Right lobe of liver (tissue), 6 donors: ENCODE measurements at regions not wholly inside any gene's neighbourhood (a gene's known extent, or its start where the extent isn't known, plus 50 kb on each side); places are given as distances from the start of the nearest gene placed in this dataset.
A peak's percentile ranks its signal among the peaks of the same experiment; 100 is the strongest.

Experiments
- ATAC-seq, 4 donors: fragments of 200-7000 bp; cut with Tn5 transposase; one replicate each; pipeline ENCODE4 v1.9.1; 2020; ENCODE audit warnings: mild to moderate bottlenecking in 4 of 4, moderate library complexity in 4 of 4
- DNase-seq, 3 donors: peaks; one replicate each; pipeline ENCODE4 v3.0.0-alpha.2; 2020
- H3K27ac ChIP-seq, 3 donors: fragments of 200-600 bp; one replicate each; pipeline ENCODE4 v1.8.0; 2022
- H3K27me3 ChIP-seq, 2 donors: fragments of 200-600 bp; one replicate each; pipeline ENCODE4 v1.8.0; 2022
- H3K36me3 ChIP-seq, 4 donors: fragments of 200-600 bp; sonication (generic) in 1 of 4; one replicate each; pipeline versions ENCODE4 v1.5.1 to v1.8.0; 2017 to 2022; ENCODE audit warnings: control low read depth in 1 of 4
- H3K4me1 ChIP-seq, 4 donors: fragments of 200-600 bp; sonication (generic) in 1 of 4; one replicate each; pipeline versions ENCODE4 v1.5.1 to v1.8.0; 2017 to 2022; ENCODE audit warnings: control low read depth in 1 of 4
- H3K4me3 ChIP-seq, 3 donors: fragments of 200-600 bp; one replicate each; pipeline ENCODE4 v1.8.0; 2022
- H3K9me3 ChIP-seq, 4 donors: fragments of 200-600 bp; sonication (generic) in 1 of 4; one replicate each; pipeline versions ENCODE4 v1.5.1 to v1.8.0; 2017 to 2022; ENCODE audit warnings: control low read depth in 1 of 4
- CTCF ChIP-seq, 4 donors: fragments of 200-600 bp in 3 of 4; fragments of 450-650 bp in 1 of 4; IDR thresholded peaks; one replicate each; pipeline versions ENCODE4 v1.5.1 to v1.8.0; 2016 to 2022; ENCODE audit warnings: antibody characterized with exemption in 4 of 4, mild to moderate bottlenecking in 2 of 4
- POLR2A ChIP-seq: fragments of 450-650 bp; IDR thresholded peaks from one replicate; pipeline ENCODE4 v1.6.1; 2017; ENCODE audit warnings: antibody characterized with exemption, mild to moderate bottlenecking
- WGBS: methylation state at CpG from one replicate; pipeline ENCODE4 v1.1.6; 2018; ENCODE audit warnings: low coverage, low lambda C conversion rate; ENCODE audit not compliant: insufficient coverage; ENCODE audit errors: missing lambda C conversion rate; 5-methylcytosine and 5-hydroxymethylcytosine counted together
- intact Hi-C, 2 donors: fragments of 100-400 bp; cut with DNase I; formaldehyde crosslinking; loops; one replicate each; pipeline versions ENCODE4 v1.11.2 to v1.14.1; 2022
- donor health status: DM: no; HTN: yes; CAD: no.
- donor health status: DM: no; HTN: no; CAD: no.
- donor health status: DM: no; HTN: no; CAD: no.
- donor health status: DM: no; HTN: yes; CAD: no.
- donor health status: DM: no; HTN: yes; CAD: no.

GRCh38 chr11:69968396-69969347 lies 109.4 kb upstream of the ANO1 start:
- WGBS = 50% methylated on average over 9 of the region's 24 CpGs
- ATAC-seq = peak; percentile 29 to 56 (median 44)

GRCh38 chr11:69969890-69970784 lies 108.0 kb upstream of the ANO1 start:
- Histone ChIP-seq H3K36me3 (no peaks in the 10 kb centered on the region), H3K4me3 (peak overlapping the region in 2 of 3 donors; percentile 23 to 30), H3K9me3 (no peaks in the 10 kb centered on the region), H3K4me1 (peaks cover 1 to 53% (median 17%) of the 10 kb centered on the region in 4 donors), H3K27ac (peak overlapping the region; percentile 68 to 89 (median 84)), H3K27me3 (no peaks in the 10 kb centered on the region)
- TF ChIP-seq CTCF (IDR thresholded peaks at IDR 0.05) = no peak
- TF ChIP-seq POLR2A = peak; percentile 42
- WGBS = 11% methylated on average over 13 of the region's 21 CpGs
- DNase-seq (peak; percentile 87 to 95 (median 94)), ATAC-seq (peak; percentile 67 to 81 (median 75))
- intact Hi-C loops = no loop called here

More at GRCh38 chr11:69968396-69969347, 109.4 kb upstream of the ANO1 start:
- Histone ChIP-seq H3K9me3 (no peaks in the 10 kb centered on the region), H3K27me3 (no peaks in the 10 kb centered on the region), H3K27ac (peak overlapping the region in 2 of 3 donors; percentile 84 to 89), H3K4me1 (peaks cover 1 to 42% (median 15%) of the 10 kb centered on the region in 4 donors), H3K36me3 (no peaks in the 10 kb centered on the region), H3K4me3 (peak overlapping the region in 2 of 3 donors; percentile 15 to 65)
- no peak for TF ChIP-seq POLR2A
- no peak for TF ChIP-seq CTCF (IDR thresholded peaks at IDR 0.05)
- peak; percentile 59 to 83 (median 77) for DNase-seq
- intact Hi-C loops = no loop called here

GRCh38 chr11:69970785-69971535 lies 107.2 kb upstream of the ANO1 start:
- no peak for TF ChIP-seq POLR2A
- TF ChIP-seq CTCF (IDR thresholded peaks at IDR 0.05) = peak in 1 of 4 donors; percentile 7
- peaks cover 1 to 55% (median 17%) of the 10 kb centered on the region in 4 donors for H3K4me1 ChIP-seq
- no peaks in the 10 kb centered on the region for H3K36me3 ChIP-seq
- no peaks in the 10 kb centered on the region for H3K27me3 ChIP-seq
- peak in 2 of 3 donors; percentile 72 to 82 for DNase-seq
- intact Hi-C loops = no loop called here
- WGBS = 38% methylated on average over 2 of the region's 6 CpGs
- H3K9me3 ChIP-seq = no peaks in the 10 kb centered on the region
- no peak overlapping the region for H3K4me3 ChIP-seq
- ATAC-seq = peak; percentile 0 to 65 (median 42)
- H3K27ac ChIP-seq = peak overlapping the region in 2 of 3 donors; percentile 84 to 89

GRCh38 chr11:69971741-69972140 lies 106.4 kb upstream of the ANO1 start:
- intact Hi-C loops = no loop called here
- no peak overlapping the region for H3K4me3 ChIP-seq

More at GRCh38 chr11:69971741-69972140, 106.4 kb upstream of the ANO1 start:
- DNase-seq = no peak
- ATAC-seq = no peak
- H3K27me3 ChIP-seq = no peaks in the 10 kb centered on the region
- H3K27ac ChIP-seq = peak overlapping the region in 2 of 3 donors; percentile 84 to 89
- WGBS = 73% methylated on average over 10 of the region's 11 CpGs
- no peaks in the 10 kb centered on the region for H3K36me3 ChIP-seq
- no peaks in the 10 kb centered on the region for H3K9me3 ChIP-seq
- peaks cover 1 to 55% (median 17%) of the 10 kb centered on the region in 4 donors for H3K4me1 ChIP-seq
- no peak for TF ChIP-seq POLR2A
- TF ChIP-seq CTCF (IDR thresholded peaks at IDR 0.05) = no peak
